ENCODE measurements at regions not wholly inside any gene's neighbourhood (a gene's known extent, or its start where the extent isn't known, plus 50 kb on each side); places are given as distances from the start of the nearest gene placed in this dataset.

- TF ChIP-seq MAX (IDR thresholded peaks at IDR 0.05) (no peak), CTCF (IDR thresholded peaks at IDR 0.05) (no peak), RAD21 (conservative IDR thresholded peaks at IDR 0.05 in 1 of 2, IDR thresholded peaks at IDR 0.05 in 1 of 2) (no peak), HDAC2 (IDR thresholded peaks at IDR 0.05) (no peak), EP300 (IDR thresholded peaks at IDR 0.05) (no peak), POLR2A (IDR thresholded peaks at IDR 0.05; ENCODE audit: low read length) (no peak), SMC3 (IDR thresholded peaks at IDR 0.05) (no peak), KDM5A (IDR thresholded peaks at IDR 0.05) (no peak)
Observed at GRCh38 chr1:218887141-218887925, 286.3 kb upstream of the LYPLAL1 start.
